ENCODE measurements at regions not wholly inside any gene's neighbourhood (a gene's known extent, or its start where the extent isn't known, plus 50 kb on each side); places are given as distances from the start of the nearest gene placed in this dataset.

DNA sequence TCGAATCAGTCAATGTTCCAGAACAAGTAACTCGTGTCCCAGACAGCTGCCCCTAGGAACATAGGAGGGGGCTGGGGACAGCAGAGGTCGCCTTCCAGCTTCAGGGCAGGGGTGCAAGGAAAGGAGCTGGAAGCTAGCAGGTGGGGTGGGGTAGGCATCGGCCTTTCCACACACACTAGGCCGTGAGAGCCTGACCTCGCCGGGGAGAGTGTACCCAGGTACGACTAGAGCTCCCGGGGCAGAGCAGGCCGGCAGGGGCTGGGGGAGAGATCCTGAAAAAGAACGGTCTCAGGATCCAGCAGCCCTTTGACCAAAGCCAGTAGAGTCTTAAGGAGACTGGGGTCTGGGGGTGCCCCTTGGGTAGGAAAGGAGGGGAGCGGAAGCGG is 1127.5 kb downstream of the BRD1 start:
- no peak for DNase-seq (ENCODE audit: low read depth in 2 of 2)

DNA sequence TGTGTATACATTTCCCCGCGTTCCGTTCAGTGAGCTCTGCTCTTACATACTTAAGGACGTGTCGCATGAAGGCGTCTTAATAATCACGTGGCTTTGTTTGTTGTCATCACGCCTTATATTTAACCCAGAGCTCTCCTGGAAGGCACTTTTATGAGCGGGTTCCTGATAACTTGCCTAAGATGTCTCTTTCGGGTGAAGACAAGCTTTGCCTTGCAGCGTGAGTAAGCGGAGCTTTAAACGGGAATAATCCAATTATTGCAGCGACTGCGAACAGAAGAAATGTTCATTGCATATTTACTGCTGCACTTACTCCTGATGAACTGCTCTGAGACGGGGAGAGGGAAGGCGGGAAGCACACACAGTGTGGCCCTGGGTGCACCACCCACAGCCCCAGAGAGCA is 1128.2 kb downstream of the BRD1 start:
- DNase-seq (ENCODE audit: low read depth in 2 of 2), result no peak

GRCh38 chr22:48698618-48699017 is 1129.1 kb downstream of the BRD1 start:
- no peak for DNase-seq (ENCODE audit: low read depth in 2 of 2)

GRCh38 chr22:48697694-48698276 is 1129.9 kb downstream of the BRD1 start:
- DNase-seq (ENCODE audit: low read depth in 2 of 2), result no peak

DNA sequence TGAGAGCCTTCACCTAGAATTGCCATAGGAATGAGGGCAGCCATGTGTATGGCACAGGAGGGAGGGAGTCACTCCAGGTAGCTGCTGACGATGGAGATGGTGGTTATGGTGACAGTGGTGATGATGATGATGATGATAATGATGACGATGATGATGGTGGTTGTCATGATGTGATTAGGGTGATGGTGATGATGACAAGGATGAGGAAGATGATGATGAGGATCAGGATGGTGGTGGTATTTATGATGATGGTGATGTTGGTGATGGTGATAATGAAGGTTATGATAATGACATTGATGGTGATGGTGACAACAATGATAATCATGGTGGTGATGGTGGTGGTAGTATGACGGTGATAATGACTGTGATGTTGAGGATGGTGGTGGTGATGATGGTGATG is 1130.5 kb downstream of the BRD1 start:
- no peak for DNase-seq (ENCODE audit: low read depth in 2 of 2)

- DNase-seq (ENCODE audit: low read depth in 2 of 2), result no peak
Measured at GRCh38 chr22:48696371-48696770, 1131.3 kb downstream of the BRD1 start.

DNA sequence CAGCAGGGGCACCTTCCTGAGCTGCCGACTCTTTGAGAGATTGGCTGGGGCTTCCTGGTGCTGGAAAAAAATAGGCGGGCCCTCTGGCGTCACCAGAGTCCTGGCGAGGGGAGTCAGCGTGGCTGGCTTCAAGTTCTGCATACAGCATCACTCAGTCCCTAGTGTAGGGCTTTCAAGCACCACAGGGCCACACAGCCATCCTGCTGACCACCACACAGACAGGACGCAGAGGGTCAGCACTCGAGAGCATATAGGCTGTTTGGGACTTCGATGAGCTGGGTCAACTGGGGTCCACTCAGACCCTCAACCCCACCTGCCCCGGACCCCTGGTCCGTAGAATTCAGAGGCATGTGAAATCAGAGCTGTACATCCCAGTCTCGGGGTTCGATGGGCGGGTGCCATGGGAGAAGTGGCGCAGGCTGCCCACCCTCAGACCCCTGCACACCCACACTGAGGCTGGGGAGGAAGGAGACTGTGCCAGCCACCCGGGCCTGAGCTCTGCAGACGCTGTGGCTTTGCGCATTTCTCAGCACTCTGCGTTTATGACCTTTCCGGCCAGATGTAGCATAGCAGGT is 1131.9 kb downstream of the BRD1 start:
- no peak for DNase-seq (ENCODE audit: low read depth in 2 of 2)

DNA sequence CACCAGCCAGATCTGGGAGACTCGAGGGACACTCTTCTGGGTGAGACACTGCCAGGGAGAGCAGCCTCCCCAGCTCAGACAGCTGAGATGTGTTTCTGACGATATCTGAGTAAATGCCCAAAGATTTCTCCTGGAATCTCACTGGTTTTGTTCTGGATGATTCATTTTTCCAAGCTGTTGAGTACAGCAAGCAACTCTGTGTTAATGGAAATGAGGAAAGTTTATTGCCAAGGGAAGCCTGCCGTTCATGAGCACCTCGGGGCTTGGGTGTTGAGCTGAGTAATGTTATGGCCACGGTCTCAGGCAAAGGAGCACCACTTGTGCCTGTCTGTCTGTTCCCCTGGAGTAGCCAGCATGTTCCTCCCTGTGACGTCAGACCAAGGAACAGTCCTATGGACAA is 1132.4 kb downstream of the BRD1 start:
- DNase-seq (ENCODE audit: low read depth in 2 of 2), result no peak

GRCh38 chr22:48694296-48694883 is 1133.3 kb downstream of the BRD1 start:
- DNase-seq (ENCODE audit: low read depth in 2 of 2), result no peak

- DNase-seq (ENCODE audit: low read depth in 2 of 2), result no peak
Measured at GRCh38 chr22:48693377-48694135, 1134.1 kb downstream of the BRD1 start.

GRCh38 chr22:48692734-48693376 is 1134.8 kb downstream of the BRD1 start:
- no peak for DNase-seq (ENCODE audit: low read depth in 2 of 2)

GRCh38 chr22:48691431-48691851 is 1136.2 kb downstream of the BRD1 start:
- DNase-seq (ENCODE audit: low read depth in 2 of 2), result no peak

DNA sequence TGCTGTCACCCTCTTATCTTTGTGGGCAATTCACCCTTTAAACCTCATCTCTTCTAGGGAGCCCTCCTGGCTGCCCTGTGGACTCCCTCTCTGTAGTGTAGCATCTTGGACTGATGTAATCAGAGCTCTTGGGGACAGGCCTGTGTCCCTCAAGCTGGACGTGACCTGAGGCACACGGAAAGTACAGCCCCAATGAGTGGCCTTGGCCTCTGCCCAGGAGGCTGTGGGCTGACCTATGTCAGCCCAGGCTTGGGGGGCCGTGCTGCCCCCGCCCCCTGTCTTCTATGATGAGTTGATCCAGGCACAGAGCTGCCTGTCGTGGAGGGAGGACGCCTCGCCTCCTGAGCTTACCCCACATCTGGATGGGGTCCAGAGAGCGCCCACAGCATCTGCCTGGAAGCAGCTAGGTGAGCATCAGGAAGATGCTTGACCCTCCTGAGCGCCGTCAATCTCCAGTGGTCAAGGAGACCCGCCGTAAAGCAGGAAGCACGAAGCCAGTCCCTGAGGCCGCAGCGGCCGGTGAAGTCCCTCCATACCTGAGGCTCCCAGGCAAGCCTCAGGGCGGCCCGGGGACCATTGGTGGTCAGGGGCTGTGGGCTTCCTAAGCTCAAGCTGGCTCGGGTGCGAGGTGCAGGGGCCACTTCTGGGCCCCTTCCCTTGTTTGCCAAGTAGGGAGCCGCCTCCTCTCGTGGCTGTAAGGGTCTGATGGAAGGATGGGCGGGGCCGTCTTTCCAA is 1136.9 kb downstream of the BRD1 start:
- DNase-seq (ENCODE audit: low read depth in 2 of 2), result no peak

DNA sequence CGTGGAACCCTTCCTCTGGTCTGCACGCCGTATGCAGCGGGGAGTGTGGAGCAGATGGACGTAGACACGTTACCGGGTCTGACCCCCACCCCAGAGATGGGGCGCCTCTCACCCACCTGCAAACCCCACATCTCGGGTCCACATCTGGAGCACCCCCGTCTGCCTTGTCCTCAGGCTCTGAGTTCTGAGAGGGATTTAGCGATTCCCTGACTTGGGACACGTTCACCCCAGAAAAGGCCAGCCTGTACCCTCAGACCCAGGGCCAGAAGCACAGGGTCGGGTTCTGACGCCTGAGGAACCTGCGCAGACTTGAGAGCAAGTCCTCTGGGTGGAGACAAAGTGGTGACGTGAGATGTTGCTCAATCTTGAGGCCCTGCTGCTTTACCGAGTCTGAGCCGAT is 1138.5 kb downstream of the BRD1 start:
- no peak for DNase-seq (ENCODE audit: low read depth in 2 of 2)

DNA sequence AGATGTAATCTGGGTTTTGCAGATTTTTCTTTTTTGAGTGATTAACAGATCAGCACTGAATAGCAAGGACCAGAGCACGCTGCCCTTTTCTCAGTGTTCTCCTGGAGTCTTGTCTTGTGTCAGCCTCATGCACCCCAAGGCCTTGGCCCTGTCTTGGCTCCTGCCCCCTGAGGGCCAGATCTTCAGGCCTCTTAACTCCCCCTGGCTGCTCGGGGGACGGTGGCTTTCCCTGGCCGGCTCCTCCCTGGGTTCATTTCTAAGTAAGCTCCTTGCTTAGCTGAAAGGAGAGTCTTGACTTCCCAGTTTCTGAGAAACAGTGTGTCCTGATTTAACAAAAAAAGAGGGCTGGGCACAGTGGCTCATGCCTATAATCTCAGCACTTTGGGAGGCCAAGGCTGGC is 1139.3 kb downstream of the BRD1 start:
- DNase-seq (ENCODE audit: low read depth in 2 of 2), result no peak

DNA sequence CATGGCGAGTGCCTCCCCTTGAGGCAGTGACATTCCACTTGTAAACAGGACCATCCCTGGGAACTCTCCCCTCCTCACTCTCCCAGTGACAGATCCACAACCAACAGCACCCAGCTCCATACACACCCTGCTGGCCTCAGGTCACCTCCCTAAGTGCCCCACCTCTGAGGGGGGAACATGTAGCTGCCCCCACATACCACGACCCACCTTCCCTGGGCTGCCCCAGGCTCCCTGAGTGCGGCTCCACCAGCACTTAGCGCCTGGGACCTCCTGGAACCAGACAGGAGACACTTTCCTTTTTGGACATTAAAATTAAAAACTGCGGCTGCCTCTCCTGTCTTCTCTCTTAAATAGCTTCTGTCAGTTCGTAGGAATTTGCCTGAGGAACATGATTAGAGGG is 1140.1 kb downstream of the BRD1 start:
- DNase-seq (ENCODE audit: low read depth in 2 of 2), result no peak

- no peak for DNase-seq (ENCODE audit: low read depth in 2 of 2)
Measured at GRCh38 chr22:48686694-48687302, 1140.9 kb downstream of the BRD1 start.

DNA sequence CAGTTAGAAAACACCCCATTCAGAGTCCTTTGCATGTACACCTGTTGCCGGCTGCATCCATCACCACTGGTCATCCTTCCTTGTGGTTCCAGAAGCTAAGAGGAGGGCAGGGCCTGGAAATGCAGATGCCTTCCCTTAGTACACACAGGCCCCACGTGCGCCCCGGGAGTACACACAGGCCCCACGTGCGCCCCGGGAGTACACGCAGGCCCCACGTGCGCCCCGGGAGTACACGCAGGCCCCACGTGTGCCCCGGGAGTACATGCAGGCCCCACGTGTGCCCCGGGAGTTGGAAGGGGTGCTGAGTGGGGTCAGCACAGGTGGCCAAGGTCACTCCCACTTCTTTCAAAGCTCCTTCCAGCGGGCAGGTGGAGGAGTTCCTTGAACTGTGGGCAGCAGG is 1141.9 kb downstream of the BRD1 start:
- no peak for DNase-seq (ENCODE audit: low read depth in 2 of 2)

DNA sequence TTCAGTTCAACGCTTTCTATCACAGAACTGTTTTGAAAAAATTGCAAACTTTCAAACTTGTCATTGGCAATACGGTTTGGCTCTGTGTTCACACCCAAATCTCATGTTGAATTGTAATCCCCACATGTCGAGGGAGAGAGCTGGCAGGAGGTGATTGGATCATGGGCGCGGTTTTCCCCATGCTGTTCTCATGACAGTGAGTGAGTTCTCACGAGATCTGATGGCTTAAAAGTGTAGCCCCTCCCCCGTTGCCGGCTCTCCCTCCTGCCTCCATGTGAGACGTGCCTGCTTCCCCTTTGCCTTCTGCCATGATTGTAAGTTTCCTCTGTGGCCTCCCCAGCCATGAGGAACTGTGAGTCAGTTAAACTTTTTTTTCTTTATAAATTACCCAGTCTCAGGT is 1144.0 kb downstream of the BRD1 start:
- no peak for DNase-seq (ENCODE audit: low read depth in 2 of 2)

- DNase-seq (ENCODE audit: low read depth in 2 of 2), result no peak
Measured at GRCh38 chr22:48682504-48682903, 1145.2 kb downstream of the BRD1 start.

GRCh38 chr22:48680601-48681000 is 1147.1 kb downstream of the BRD1 start:
- DNase-seq (ENCODE audit: low read depth in 2 of 2), result no peak
